Smooth muscle cell (in vitro differentiated cells): ENCODE measurements at regions not wholly inside any gene's neighbourhood (a gene's known extent, or its start where the extent isn't known, plus 50 kb on each side); places are given as distances from the start of the nearest gene placed in this dataset.

Experiments
- DNase-seq: peaks from one replicate; lab custom pipeline; 2025; ENCODE audit not compliant: unreplicated experiment; lab: John Stamatoyannopoulos, UW
- H2AFZ ChIP-seq: fragments of 200-600 bp; sonication (generic); 2 replicates; pipeline ENCODE4 v1.6.0; 2016; ENCODE audit warnings: antibody characterized with exemption, low read depth, mild to moderate bottlenecking
- H3F3A ChIP-seq: fragments of 200-600 bp; sonication (generic); 2 replicates; pipeline ENCODE4 v1.6.0; 2017; ENCODE audit warnings: antibody characterized with exemption, low read depth
- H3K27ac ChIP-seq: fragments of 200-600 bp; sonication (generic); 2 replicates; pipeline ENCODE4 v1.5.1; 2016; ENCODE audit warnings: low read depth, mild to moderate bottlenecking
- H3K27me3 ChIP-seq: fragments of 200-600 bp; sonication (generic); 2 replicates; pipeline ENCODE4 v1.6.1; 2016; ENCODE audit warnings: low read depth, mild to moderate bottlenecking
- H3K36me3 ChIP-seq: fragments of 200-600 bp; sonication (generic); 2 replicates; pipeline ENCODE4 v1.5.1; 2016; ENCODE audit warnings: low read depth
- H3K4me1 ChIP-seq: fragments of 200-600 bp; sonication (generic); 2 replicates; pipeline ENCODE4 v1.5.1; 2016; ENCODE audit warnings: low read depth
- H3K4me2 ChIP-seq: fragments of 200-600 bp; sonication (generic); 2 replicates; pipeline ENCODE4 v1.6.0; 2016; ENCODE audit warnings: mild to moderate bottlenecking
- H3K4me3 ChIP-seq: fragments of 200-600 bp; sonication (generic); 2 replicates; pipeline ENCODE4 v1.5.1; 2016; ENCODE audit warnings: mild to moderate bottlenecking
- H3K79me2 ChIP-seq: fragments of 200-600 bp; sonication (generic); 2 replicates; pipeline ENCODE4 v1.6.0; 2016; ENCODE audit warnings: low read depth, mild to moderate bottlenecking
- H3K9ac ChIP-seq: fragments of 200-600 bp; sonication (generic); 2 replicates; pipeline ENCODE4 v1.6.0; 2016; ENCODE audit warnings: low read depth
- H3K9me3 ChIP-seq: fragments of 200-600 bp; sonication (generic); replicated peaks from 2 replicates; pipeline ENCODE4 v1.5.1; 2016; ENCODE audit warnings: low read depth
- H4K20me1 ChIP-seq: fragments of 200-600 bp; sonication (generic); 2 replicates; pipeline ENCODE4 v1.6.0; 2016; ENCODE audit warnings: low read depth
- WGBS: methylation state at CpG from one replicate; pipeline ENCODE4 v1.1.7; 2016; ENCODE audit warnings: low lambda C conversion rate; 5-methylcytosine and 5-hydroxymethylcytosine counted together
- TF ChIP-seq, protein P1 (sequence below): fragments of 200-600 bp; sonication (generic); IDR thresholded peaks from 2 replicates; pipeline ENCODE4 v1.5.1; 2017; ENCODE audit warnings: borderline replicate concordance, mild to moderate bottlenecking, antibody characterized with exemption; ENCODE audit not compliant: insufficient read depth, poor library complexity, severe bottlenecking

DNA sequence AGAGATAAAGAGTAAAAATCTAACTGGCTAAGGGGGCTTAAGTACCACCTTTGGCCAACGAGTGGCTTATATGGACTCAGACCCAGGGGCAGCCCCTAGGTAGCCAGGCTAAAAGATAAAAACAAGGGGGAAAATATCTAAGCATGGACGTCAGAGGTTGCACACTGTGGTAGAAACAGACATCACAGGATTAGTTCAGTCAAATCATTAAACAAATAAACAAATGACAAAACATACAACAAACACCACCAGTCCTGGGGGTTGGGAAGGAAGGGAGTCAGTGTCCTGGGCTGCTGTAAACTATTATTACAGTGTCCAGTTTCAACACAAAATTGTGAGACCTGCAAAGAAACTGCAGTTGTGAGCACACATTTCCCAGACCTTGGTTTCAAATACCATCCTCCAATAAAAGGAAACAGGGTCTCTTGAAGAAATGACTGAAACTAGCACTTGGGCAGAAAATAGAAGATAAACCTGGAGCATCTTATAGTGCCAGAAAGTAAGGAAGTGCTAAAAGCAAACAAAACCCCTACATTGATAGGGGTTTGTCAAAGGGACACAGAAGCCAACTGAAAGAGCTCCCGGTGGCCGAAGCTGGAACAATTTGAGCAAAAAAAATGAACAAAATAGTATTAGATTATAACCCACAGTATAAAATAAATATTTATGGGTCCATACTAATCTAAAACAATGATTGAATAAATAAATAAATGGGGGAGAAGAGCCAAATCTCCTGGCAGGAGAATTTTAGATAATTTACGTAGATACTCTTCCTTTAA, 154.8 kb upstream of the KLF7 start:
- Histone ChIP-seq H4K20me1 (no peaks in the 10 kb centered on the region), H3K9ac (no peak overlapping the region), H3K27me3 (no peaks in the 10 kb centered on the region), H2AFZ (peak overlapping the region; percentile 45), H3K36me3 (no peaks in the 10 kb centered on the region), H3K4me2 (peak overlapping the region; percentile 8), H3K79me2 (no peaks in the 10 kb centered on the region), H3F3A (no peaks in the 10 kb centered on the region), H3K27ac (peak overlapping the region; percentile 26), H3K4me3 (no peak overlapping the region), H3K4me1 (no peaks in the 10 kb centered on the region), H3K9me3 (no peaks in the 10 kb centered on the region)
- 66% methylated on average over 5 of the region's 5 CpGs for WGBS
- no peak for DNase-seq
- TF ChIP-seq, protein P1, sequence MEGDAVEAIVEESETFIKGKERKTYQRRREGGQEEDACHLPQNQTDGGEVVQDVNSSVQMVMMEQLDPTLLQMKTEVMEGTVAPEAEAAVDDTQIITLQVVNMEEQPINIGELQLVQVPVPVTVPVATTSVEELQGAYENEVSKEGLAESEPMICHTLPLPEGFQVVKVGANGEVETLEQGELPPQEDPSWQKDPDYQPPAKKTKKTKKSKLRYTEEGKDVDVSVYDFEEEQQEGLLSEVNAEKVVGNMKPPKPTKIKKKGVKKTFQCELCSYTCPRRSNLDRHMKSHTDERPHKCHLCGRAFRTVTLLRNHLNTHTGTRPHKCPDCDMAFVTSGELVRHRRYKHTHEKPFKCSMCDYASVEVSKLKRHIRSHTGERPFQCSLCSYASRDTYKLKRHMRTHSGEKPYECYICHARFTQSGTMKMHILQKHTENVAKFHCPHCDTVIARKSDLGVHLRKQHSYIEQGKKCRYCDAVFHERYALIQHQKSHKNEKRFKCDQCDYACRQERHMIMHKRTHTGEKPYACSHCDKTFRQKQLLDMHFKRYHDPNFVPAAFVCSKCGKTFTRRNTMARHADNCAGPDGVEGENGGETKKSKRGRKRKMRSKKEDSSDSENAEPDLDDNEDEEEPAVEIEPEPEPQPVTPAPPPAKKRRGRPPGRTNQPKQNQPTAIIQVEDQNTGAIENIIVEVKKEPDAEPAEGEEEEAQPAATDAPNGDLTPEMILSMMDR, result no peak

DNA sequence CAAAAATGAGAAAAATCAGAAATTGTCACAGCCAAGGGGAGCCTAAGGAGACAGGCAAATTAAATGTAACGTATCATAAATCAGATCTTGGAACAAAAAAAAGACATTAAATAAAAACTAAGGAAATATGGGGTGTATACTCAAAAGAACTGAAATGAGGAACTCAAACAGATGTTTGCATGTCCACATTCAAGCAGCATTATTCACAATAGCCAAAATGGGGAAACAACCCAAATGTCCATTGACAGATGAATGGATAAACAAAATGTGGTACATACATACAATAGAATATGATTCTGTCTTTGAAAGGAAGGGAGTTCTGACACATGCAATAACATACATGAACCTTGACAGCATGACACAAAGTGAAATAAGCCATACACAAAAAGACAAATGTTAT, 155.8 kb upstream of the KLF7 start:
- Histone ChIP-seq H3K36me3 (no peaks in the 10 kb centered on the region), H3K4me2 (no peak overlapping the region), H3K4me3 (no peak overlapping the region), H3K9ac (no peak overlapping the region), H3F3A (no peaks in the 10 kb centered on the region), H3K79me2 (no peaks in the 10 kb centered on the region), H2AFZ (no peak overlapping the region), H3K9me3 (no peaks in the 10 kb centered on the region), H3K27ac (no peak overlapping the region), H3K4me1 (no peaks in the 10 kb centered on the region), H3K27me3 (no peaks in the 10 kb centered on the region), H4K20me1 (no peaks in the 10 kb centered on the region)
- DNase-seq, result no peak
- TF ChIP-seq, protein P1, result no peak
- WGBS, result 96% methylated on average over 1 of the region's 1 CpG

DNA sequence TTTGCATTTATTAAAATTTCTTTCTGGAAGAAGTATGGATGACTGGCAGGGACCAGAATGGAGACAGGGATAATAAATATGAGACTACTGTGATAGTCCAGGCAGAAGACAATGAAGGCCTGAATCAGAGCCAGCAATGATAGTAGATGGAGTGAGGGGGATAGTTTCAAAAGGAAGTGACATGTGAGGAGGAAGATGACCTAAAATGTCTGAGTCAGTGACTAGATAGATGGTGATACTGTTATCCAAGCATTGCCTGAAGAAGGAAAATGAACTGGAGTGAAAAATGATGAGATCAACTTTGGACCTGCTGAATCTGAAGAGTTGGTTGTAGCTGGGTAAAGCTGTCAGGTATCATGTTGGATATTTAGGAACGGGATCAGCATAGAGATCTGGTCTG, 158.3 kb upstream of the KLF7 start:
- Histone ChIP-seq H3K27ac (no peak overlapping the region), H3K9ac (no peak overlapping the region), H3K4me3 (no peak overlapping the region), H3K4me2 (no peak overlapping the region), H4K20me1 (no peaks in the 10 kb centered on the region), H3K27me3 (no peaks in the 10 kb centered on the region), H3K79me2 (no peaks in the 10 kb centered on the region), H2AFZ (no peak overlapping the region), H3F3A (no peaks in the 10 kb centered on the region), H3K36me3 (no peaks in the 10 kb centered on the region), H3K4me1 (no peaks in the 10 kb centered on the region), H3K9me3 (no peaks in the 10 kb centered on the region)
- DNase-seq, result no peak
- 95% methylated on average over 1 of the region's 1 CpG for WGBS
- TF ChIP-seq, protein P1, result no peak

DNA sequence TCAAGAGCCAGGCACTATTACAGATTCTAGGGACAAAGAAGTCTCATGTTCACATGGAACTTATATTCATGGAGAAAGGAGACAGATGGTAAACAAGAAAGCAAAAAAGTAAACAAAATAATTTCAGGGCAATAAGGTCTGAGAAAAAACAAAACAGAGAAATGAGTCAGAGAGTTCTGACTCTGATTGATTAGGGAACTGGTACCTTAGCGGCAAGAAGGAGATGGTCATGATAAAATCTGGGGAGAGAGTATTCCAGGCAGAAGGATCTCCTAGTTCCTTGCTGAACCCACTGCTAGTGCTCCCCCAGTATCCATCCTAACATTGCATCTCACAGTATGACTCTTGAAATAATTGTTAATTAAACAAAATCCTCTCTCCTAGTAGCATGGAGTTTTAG, 161.8 kb upstream of the KLF7 start:
- no peak overlapping the region for H3K4me2 ChIP-seq
- H3K27me3 ChIP-seq, result no peaks in the 10 kb centered on the region
- TF ChIP-seq, protein P1, result no peak
- no peak overlapping the region for H3K9ac ChIP-seq
- no peak overlapping the region for H3K27ac ChIP-seq
- 72% methylated on average over 1 of the region's 1 CpG for WGBS
- no peak overlapping the region for H3K4me3 ChIP-seq
- no peak overlapping the region for H2AFZ ChIP-seq
- H3K4me1 ChIP-seq, result no peaks in the 10 kb centered on the region
- H4K20me1 ChIP-seq, result no peaks in the 10 kb centered on the region
- H3K36me3 ChIP-seq, result no peaks in the 10 kb centered on the region
- no peaks in the 10 kb centered on the region for H3K79me2 ChIP-seq
- no peaks in the 10 kb centered on the region for H3K9me3 ChIP-seq
- H3F3A ChIP-seq, result peaks cover 13% of the 10 kb centered on the region
- no peak for DNase-seq
